Cardiac septum (tissue), 1 donor: ENCODE measurements at regions not wholly inside any gene's neighbourhood (a gene's known extent, or its start where the extent isn't known, plus 50 kb on each side); places are given as distances from the start of the nearest gene placed in this dataset.
"Not testable (repeated sequence)": the region's sequence is repeated elsewhere in the genome, so short reads cannot be mapped to it uniquely, and the experiment has no call there.

Experiments
- DNase-seq: peaks from one replicate; pipeline ENCODE4 v3.0.0-alpha.2; 2020; ENCODE audit warnings: low spot score
- intact Hi-C: fragments of 100-400 bp; cut with DNase I; formaldehyde crosslinking; loops from one replicate; pipeline ENCODE4 v1.14.0; 2022
- donor health status: DM: no; HTN: no; CAD: no.

DNA sequence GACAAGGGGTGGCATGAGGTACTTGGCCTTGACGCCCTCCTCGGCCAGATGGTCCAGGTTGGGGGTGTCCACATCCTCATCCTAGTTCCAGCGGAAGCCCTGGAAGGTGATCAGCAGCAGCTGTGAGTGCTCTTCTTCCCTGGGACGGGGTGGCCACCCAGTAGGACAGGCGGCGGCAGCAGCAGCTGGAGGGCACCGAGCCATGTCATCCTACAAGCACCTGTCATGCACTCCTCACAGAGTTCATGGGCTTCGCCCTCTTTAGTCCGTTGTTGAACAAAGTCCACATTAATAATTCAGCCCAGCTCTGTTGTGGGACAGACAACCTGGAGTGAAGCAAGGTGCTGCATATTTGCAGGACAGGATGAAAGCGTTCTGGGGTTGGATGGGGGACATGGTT, 153.4 kb upstream of the CCZ1B start:
- DNase-seq, intact Hi-C loops: not testable (repeated sequence)

DNA sequence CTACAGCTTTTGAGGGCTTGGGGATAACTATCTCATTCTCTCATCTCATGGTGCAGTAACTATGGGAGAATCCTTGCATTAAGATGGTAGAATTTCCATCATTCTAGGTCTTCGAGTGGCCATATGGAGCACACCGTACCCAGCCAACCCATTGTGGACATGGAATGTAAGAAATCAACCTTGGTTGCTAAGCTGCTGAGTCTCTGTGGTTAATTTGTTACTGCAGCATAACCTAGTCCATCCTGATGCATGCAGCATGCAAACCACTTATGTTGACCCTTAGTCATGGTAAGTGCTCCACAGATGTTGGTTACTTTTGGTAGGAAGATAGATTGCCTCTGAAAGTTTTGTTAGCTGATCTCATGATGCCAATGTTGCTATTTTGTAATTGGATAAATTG, 156.3 kb upstream of the CCZ1B start:
- intact Hi-C loops, DNase-seq: not testable (repeated sequence)

DNA sequence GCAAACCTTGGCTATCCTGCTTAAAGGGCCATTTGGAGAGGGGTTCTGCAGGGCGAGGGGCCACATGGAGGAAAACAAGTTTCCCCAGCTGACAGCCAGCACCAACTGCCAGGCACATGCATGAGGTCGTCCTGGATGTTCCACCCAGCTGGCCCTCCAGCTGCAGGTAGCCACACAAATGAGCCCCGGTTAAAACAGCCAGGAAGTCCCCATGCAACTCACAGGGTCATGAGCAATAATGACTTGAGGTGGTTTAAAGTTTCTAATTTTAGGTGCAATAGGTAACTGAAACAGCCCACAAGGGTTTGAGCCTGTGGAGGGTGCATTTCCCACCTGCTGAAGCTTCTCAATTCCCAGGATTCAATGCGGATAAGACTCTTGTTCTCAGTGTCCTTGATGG, 160.8 kb upstream of the CCZ1B start:
- intact Hi-C loops, DNase-seq: not testable (repeated sequence)

GRCh38 chr7:6988608-6989007, 162.5 kb upstream of the CCZ1B start:
- DNase-seq, intact Hi-C loops: not testable (repeated sequence)

DNA sequence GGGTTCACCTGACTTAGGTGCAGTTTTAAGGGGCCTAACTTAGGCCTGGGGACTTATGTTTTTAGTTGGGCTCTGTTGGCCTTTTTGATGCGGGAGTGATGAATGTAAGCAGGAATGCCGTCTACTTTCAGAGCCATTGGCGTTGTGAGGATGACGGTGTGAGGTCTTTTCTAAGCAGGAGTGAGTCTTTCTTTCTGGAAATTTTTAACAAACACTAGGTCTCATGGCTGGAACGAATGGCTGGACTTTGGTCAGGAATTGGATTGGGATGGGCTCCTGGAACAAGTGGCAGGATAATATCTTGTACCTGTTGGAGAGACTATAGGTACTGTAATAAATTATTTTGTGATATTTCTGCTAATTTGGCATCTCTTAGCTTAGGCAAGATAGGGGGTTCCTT, 163.9 kb upstream of the CCZ1B start:
- intact Hi-C loops, DNase-seq: not testable (repeated sequence)

GRCh38 chr7:6990426-6991152, 164.5 kb upstream of the CCZ1B start:
- intact Hi-C loops = not testable (repeated sequence)

GRCh38 chr7:6991169-6991611, 165.1 kb upstream of the CCZ1B start:
- intact Hi-C loops, DNase-seq: not testable (repeated sequence)

More at GRCh38 chr7:6990426-6991152, 164.5 kb upstream of the CCZ1B start:
- DNase-seq = not testable (repeated sequence)

GRCh38 chr7:6991686-6992085, 165.6 kb upstream of the CCZ1B start:
- intact Hi-C loops, DNase-seq: not testable (repeated sequence)

DNA sequence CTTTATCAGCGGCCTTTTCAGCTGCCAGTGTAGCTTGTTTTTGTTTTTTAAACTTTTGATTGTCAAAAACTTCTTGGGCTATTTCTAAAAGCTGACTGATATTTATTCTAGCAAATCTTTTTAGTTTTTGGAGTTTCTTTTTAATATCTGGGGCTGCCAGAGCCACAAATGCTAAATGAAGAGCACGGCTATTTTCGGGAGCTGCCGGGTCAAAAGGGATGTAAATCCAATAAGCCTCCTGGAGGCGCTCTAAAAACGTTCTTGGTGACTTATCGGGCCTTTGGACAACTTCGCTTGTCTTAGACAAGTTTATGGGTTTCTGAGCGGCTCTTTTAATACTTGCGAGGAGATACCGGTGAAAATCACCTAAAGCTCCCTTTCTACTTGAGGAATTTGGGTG, 166.1 kb upstream of the CCZ1B start:
- DNase-seq, intact Hi-C loops: not testable (repeated sequence)

GRCh38 chr7:6995026-6995425, 169.0 kb upstream of the CCZ1B start:
- DNase-seq, intact Hi-C loops: not testable (repeated sequence)

- DNase-seq, intact Hi-C loops: not testable (repeated sequence)
Measured at GRCh38 chr7:6995493-6996289, 169.6 kb upstream of the CCZ1B start.

DNA sequence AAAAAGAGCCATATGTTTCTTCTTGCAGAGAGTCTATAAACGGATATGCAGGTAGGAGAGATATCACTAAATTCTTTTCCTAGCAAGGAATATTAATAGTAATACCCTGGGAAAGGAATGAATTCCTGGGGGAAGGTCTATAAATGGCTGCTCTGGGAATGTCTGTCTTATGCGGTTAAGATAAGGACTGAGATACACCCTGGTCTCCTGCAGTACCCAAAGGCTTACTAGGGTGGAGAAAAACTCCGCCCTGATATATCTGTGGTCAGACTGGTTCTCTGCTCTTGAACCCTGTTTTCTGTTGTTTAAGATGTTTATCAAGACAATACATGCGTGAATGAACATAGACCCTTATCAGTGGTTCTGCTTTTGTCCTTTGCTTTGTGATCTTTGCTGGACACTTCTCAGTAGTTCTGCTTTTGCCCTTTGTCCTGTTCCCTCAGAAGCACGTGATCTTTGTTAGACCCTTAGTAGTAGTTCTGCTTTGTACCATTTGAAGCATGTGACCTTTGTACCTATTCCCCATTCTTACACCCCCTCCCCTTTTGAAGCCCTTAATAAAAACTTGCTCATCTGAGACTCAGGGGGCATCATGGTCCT, 173.1 kb upstream of the CCZ1B start:
- intact Hi-C loops, DNase-seq: not testable (repeated sequence)

DNA sequence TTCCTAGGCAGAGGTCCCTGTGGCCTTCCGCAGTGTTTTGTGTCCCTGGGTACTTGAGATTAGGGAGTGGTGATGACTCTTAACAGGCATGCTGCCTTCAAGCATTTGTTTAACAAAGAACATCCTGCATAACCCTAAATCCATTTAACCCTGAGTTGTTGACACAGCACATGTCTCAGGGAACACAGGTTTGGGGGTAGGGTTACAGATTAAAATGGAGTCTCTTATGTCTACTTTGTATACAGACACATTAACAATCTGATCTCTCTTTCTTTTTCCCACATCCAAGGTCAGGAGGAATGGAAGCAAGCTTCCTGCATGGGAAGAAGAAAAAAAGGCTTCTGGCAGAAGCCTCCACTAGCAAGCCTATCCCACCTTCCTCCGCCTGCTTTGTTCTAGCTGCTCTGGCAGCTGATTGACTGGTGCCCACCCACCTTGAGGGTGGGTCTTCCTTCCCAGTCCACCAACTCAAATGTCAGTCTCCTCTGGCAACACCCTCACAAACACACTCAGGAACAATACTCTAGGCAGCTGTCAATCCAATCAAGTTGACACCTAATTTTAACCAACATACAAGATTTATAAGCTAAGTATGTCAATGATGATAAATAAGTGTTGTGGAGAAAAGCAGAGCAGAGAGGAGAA, 176.5 kb upstream of the CCZ1B start:
- DNase-seq = no peak

DNA sequence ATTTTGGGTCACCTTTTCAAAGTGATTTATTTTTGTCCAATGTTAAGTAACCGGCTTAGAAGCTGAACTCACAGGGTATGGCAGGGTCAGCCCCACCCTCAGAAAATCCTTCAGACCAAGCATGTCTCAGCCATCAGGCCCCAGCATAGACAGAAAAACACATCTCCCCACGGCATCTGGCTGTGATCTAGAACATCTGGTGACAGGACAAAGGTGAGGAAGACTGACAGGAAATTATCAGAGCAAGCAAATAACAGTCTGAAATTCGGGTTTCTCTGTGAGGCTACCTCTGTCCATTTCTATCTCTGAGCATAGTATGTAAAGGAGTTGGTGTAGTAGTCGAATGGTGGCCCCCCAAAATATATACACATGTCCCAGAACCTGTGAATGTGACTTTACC, 177.0 kb upstream of the C1GALT1 start:
- no peak for DNase-seq
- intact Hi-C loops = no loop called here

More for the DNA sequence above, 176.5 kb upstream of the CCZ1B start:
- intact Hi-C loops = no loop called here

GRCh38 chr7:7005949-7006348, 176.4 kb upstream of the C1GALT1 start:
- intact Hi-C loops, DNase-seq: not testable (repeated sequence)

- DNase-seq, intact Hi-C loops: not testable (repeated sequence)
Measured at GRCh38 chr7:7011241-7011640, 171.1 kb upstream of the C1GALT1 start.

- intact Hi-C loops, DNase-seq: not testable (repeated sequence)
Measured at GRCh38 chr7:7011751-7012150, 170.6 kb upstream of the C1GALT1 start.

- intact Hi-C loops = no loop called here
Measured at GRCh38 chr7:7014827-7015595, 167.3 kb upstream of the C1GALT1 start.

DNA sequence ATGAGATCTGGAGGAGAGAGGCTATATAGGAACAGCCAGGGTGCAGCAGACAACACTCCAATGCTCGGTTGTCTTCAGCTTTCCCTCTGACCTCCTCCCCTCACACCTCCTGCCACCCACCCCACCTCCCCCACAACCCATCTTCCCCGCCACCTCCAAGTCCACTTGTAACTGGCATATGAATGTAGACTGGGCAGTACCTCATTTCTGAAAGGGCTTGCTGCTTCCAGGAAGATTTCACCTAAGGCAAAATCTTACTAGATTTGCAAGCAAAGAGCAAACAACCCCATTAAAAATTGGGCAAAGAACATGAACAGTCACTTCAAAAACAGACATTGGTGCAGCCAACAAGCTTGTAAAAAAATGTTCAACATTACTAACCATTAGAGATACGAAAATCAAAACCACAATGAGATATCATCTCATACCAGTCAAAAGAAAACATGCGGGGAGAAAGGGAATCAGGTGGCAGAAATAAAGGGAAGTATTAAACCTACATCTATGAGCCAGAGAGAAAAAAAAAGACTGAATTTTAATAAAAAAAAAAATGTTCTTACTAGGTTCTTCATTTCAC, 164.6 kb upstream of the C1GALT1 start:
- intact Hi-C loops = no loop called here
- no peak for DNase-seq

More at GRCh38 chr7:7014827-7015595, 167.3 kb upstream of the C1GALT1 start:
- DNase-seq = no peak
